Keratinocyte (primary cell): ENCODE measurements at regions not wholly inside any gene's neighbourhood (a gene's known extent, or its start where the extent isn't known, plus 50 kb on each side); places are given as distances from the start of the nearest gene placed in this dataset.
A peak's percentile ranks its signal among the peaks of the same experiment; 100 is the strongest.

Source experiments
- DNase-seq: peaks from one replicate; pipeline ENCODE4 v3.0.0-alpha.2; 2011; ENCODE audit warnings: low read depth, missing footprints, low spot score
- FAIRE-seq: peaks from 2 replicates; lab custom pipeline; 2011; peaks lifted over from hg19 to GRCh38; lab: Jason Lieb, UNC
- H2AFZ ChIP-seq: 2 replicates; pipeline ENCODE4 v1.6.0; 2012; ENCODE audit warnings: low read length, control low read depth, inconsistent platforms; ENCODE audit not compliant: control insufficient read depth
- H3K27ac ChIP-seq: 2 replicates; pipeline ENCODE4 v1.5.1; 2011; ENCODE audit warnings: low read length; ENCODE audit not compliant: control insufficient read depth, insufficient read depth
- H3K27me3 ChIP-seq: 3 replicates; pipeline ENCODE4 v1.6.0; 2011; ENCODE audit warnings: low read length; ENCODE audit not compliant: control insufficient read depth, insufficient read depth; ENCODE audit errors: extremely low read depth
- H3K36me3 ChIP-seq, 2 experiments: 2 replicates in 1 of 2; 3 replicates in 1 of 2; pipeline ENCODE4 v1.5.1; 2011; ENCODE audit warnings: low read length in 2 of 2, mild to moderate bottlenecking in 1 of 2; ENCODE audit not compliant: control insufficient read depth in 2 of 2, insufficient read depth in 2 of 2; ENCODE audit errors: extremely low read depth in 1 of 2
- H3K4me1 ChIP-seq: 3 replicates; pipeline ENCODE4 v1.5.1; 2011; ENCODE audit warnings: low read length; ENCODE audit not compliant: control insufficient read depth, insufficient read depth; ENCODE audit errors: extremely low read depth
- H3K4me2 ChIP-seq: 3 replicates; pipeline ENCODE4 v1.6.0; 2011; ENCODE audit warnings: low read depth, low read length; ENCODE audit not compliant: control insufficient read depth, insufficient read depth; ENCODE audit errors: extremely low read depth
- H3K4me3 ChIP-seq, 3 experiments: fragments of 200-600 bp in 1 of 3; sonication (generic) in 1 of 3; 2 replicates in 2 of 3; 3 replicates in 1 of 3; pipeline ENCODE4 v1.5.1; 2011 to 2016; ENCODE audit warnings: low read length in 3 of 3, mild to moderate bottlenecking in 3 of 3, control low read depth in 2 of 3, inconsistent platforms in 1 of 3, low read depth in 1 of 3, mixed read lengths in 1 of 3, mixed run types in 1 of 3, moderate library complexity in 1 of 3; ENCODE audit not compliant: control insufficient read depth in 2 of 3, insufficient read depth in 2 of 3; ENCODE audit errors: extremely low read depth in 1 of 3
- H3K79me2 ChIP-seq: 2 replicates; pipeline ENCODE4 v1.6.0; 2012; ENCODE audit warnings: low read length; ENCODE audit not compliant: control insufficient read depth, insufficient read depth
- H3K9ac ChIP-seq: 3 replicates; pipeline ENCODE4 v1.6.0; 2011; ENCODE audit warnings: low read length; ENCODE audit not compliant: control insufficient read depth, insufficient read depth; ENCODE audit errors: extremely low read depth
- H3K9me1 ChIP-seq: 3 replicates; pipeline ENCODE4 v1.6.0; 2011; ENCODE audit warnings: low read length; ENCODE audit not compliant: control insufficient read depth, insufficient read depth; ENCODE audit errors: extremely low read depth
- H3K9me3 ChIP-seq: 2 replicates; pipeline ENCODE4 v1.5.1; 2012; ENCODE audit warnings: low read depth, low read length; ENCODE audit not compliant: control insufficient read depth
- H4K20me1 ChIP-seq: 3 replicates; pipeline ENCODE4 v1.6.0; 2011; ENCODE audit warnings: low read length; ENCODE audit not compliant: control insufficient read depth, insufficient read depth; ENCODE audit errors: extremely low read depth
- CTCF ChIP-seq, 3 experiments: IDR thresholded peaks in 1 of 3; conservative IDR thresholded peaks in 1 of 3; optimal IDR thresholded peaks in 1 of 3; 2 replicates in 2 of 3; 3 replicates in 1 of 3; pipeline versions ENCODE3 to v1.5.1; 2011; ENCODE audit warnings: low read length in 3 of 3, mild to moderate bottlenecking in 3 of 3, moderate library complexity in 2 of 3, control low read depth in 1 of 3, inconsistent platforms in 1 of 3; ENCODE audit not compliant: insufficient read depth in 2 of 3; ENCODE audit errors: extremely low read depth in 1 of 3
- EZH2 ChIP-seq: IDR thresholded peaks from one replicate; pipeline ENCODE4 v1.6.1; 2012; ENCODE audit warnings: inconsistent platforms, mild to moderate bottlenecking, low read length, moderate library complexity
- dilution Hi-C: fragments of 300-500 bp; cut with MboI; formaldehyde crosslinking; loops from one replicate; pipeline ENCODE4 v1.7.0; 2020; ENCODE audit warnings: low sequenced_read_pairs; ENCODE audit not compliant: extremely low pct_ligation_motif_present

- H3K4me2 ChIP-seq, result no peak overlapping the region
- H3K9me3 ChIP-seq, result no peaks in the 10 kb centered on the region
- no peak for DNase-seq
- no peak overlapping the region for H3K9ac ChIP-seq
- H3K36me3 ChIP-seq, result no peaks in the 10 kb centered on the region
- H3K79me2 ChIP-seq, result no peaks in the 10 kb centered on the region
- no peak overlapping the region for H3K27ac ChIP-seq
- no peak for FAIRE-seq
- H3K4me1 ChIP-seq, result peaks cover 11% of the 10 kb centered on the region
- dilution Hi-C loops, result no loop called here
- TF ChIP-seq EZH2 (no peak), CTCF (optimal IDR thresholded peaks at IDR 0.05 in 1 of 3, IDR thresholded peaks at IDR 0.05 in 1 of 3, conservative IDR thresholded peaks at IDR 0.05 in 1 of 3; ENCODE audit: extremely low read depth in 1 of 3, insufficient read depth in 2 of 3, low read length in 3 of 3) (no peak)
- H2AFZ ChIP-seq, result no peak overlapping the region
- H3K9me1 ChIP-seq, result no peaks in the 10 kb centered on the region
- H3K27me3 ChIP-seq, result no peaks in the 10 kb centered on the region
- H3K4me3 ChIP-seq, result no peak overlapping the region
- H4K20me1 ChIP-seq, result no peaks in the 10 kb centered on the region
Observed at GRCh38 chr10:27447540-27447939, 56.6 kb upstream of the RAB18 start.

DNA sequence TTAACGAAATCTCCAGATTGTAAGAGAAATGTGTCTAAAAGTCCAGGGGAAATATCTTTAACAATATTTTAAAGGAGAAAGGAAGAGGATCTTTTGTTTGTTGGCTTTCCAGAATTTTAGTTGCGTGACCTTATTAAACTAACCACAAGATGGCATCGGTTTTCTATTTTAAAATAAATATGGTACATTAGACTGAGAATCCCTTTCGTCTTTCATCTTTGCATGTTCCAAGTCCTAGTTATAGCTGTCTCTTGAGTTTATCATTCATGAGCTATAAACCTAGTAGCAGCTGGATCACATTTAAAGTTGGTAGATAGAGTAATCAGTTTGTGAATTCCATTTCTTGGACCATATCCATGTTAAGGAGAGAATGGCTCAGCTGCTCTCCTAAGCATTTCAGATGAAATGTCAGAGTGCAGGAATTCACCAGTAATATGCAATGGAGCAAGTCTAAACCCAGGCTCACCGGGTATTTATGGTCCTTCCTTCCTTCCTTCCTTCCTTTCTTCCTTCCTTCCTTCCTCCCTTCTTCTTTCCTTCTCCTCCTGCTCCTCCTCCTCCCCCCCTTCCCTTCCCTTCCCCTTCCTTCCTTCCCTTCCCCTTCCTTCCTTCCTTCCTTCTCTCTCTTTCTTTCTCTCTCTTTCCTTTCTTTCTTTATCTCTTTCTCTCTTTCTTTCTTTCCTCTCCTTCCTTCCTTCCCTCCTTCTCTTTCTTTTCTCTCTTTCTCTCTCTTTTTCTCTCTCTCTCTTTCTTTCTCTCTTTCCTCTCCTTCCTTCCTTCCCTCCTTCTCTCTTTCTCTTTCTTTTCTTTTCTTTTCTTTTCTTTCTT, 57.8 kb upstream of the RAB18 start:
- Histone ChIP-seq H3K4me2 (peak overlapping the region; percentile 60), H3K4me3 (no peak overlapping the region), H4K20me1 (no peaks in the 10 kb centered on the region), H3K9ac (no peak overlapping the region), H3K4me1 (peaks cover 11% of the 10 kb centered on the region), H3K9me3 (no peaks in the 10 kb centered on the region), H2AFZ (peak overlapping the region; percentile 63), H3K27ac (no peak overlapping the region), H3K27me3 (no peaks in the 10 kb centered on the region), H3K36me3 (no peaks in the 10 kb centered on the region), H3K9me1 (no peaks in the 10 kb centered on the region), H3K79me2 (no peaks in the 10 kb centered on the region)
- FAIRE-seq (peak; percentile 71), DNase-seq (peak; percentile 9)
- dilution Hi-C loops, result no loop called here
- TF ChIP-seq EZH2 (no peak), CTCF (optimal IDR thresholded peaks at IDR 0.05 in 1 of 3, IDR thresholded peaks at IDR 0.05 in 1 of 3, conservative IDR thresholded peaks at IDR 0.05 in 1 of 3; ENCODE audit: extremely low read depth in 1 of 3, insufficient read depth in 2 of 3, low read length in 3 of 3) (peak in 2 of 3 experiments; percentile 30 to 41)
